OCI-LY7 (cell line): ENCODE measurements at regions not wholly inside any gene's neighbourhood (a gene's known extent, or its start where the extent isn't known, plus 50 kb on each side); places are given as distances from the start of the nearest gene placed in this dataset.

ENCODE experiments used
- BruUV-seq: library from RNA; stranded (reverse); fragments of 400-500 nt; replicated peaks from 2 replicates; lab custom pipeline; 2021; lab: Mats Ljungman, UMichigan
- CTCF ChIA-PET: fragments of 300-600 bp; sonication (Branson Sonifier 250); formaldehyde crosslinking; loops from one replicate; lab custom pipeline; 2022; ENCODE audit warnings: antibody characterized with exemption; ENCODE audit not compliant: unreplicated experiment; lab: Charles Lee
- POLR2A ChIA-PET: fragments of 300-600 bp; sonication (Branson Sonifier 250); formaldehyde crosslinking; loops from one replicate; lab custom pipeline; 2022; ENCODE audit warnings: antibody characterized with exemption; lab: Charles Lee
- DNase-seq: peaks from one replicate; pipeline ENCODE4 v3.0.0-alpha.2; 2015; ENCODE audit warnings: low spot score
- H2AFZ ChIP-seq: fragments of 200-600 bp; sonication (generic), shearing (Covaris generic); 2 replicates; pipeline ENCODE4 v1.6.1; 2014; ENCODE audit warnings: mild to moderate bottlenecking, antibody characterized with exemption, low read length, moderate library complexity
- H3K27ac ChIP-seq: fragments of 200-600 bp; sonication (generic); 2 replicates; pipeline ENCODE4 v1.5.1; 2014; ENCODE audit warnings: mixed run types, low read depth, mild to moderate bottlenecking, moderate library complexity, low read length, inconsistent platforms; ENCODE audit not compliant: poor library complexity, severe bottlenecking
- H3K36me3 ChIP-seq: fragments of 200-600 bp; sonication (generic); 2 replicates; pipeline ENCODE4 v1.6.1; 2014; ENCODE audit warnings: mild to moderate bottlenecking, antibody characterized with exemption, low read length, moderate library complexity, mixed read lengths; ENCODE audit not compliant: insufficient read depth
- H3K4me1 ChIP-seq: fragments of 200-600 bp; sonication (generic); 2 replicates; pipeline ENCODE4 v1.5.1; 2014; ENCODE audit warnings: mild to moderate bottlenecking, low read length; ENCODE audit not compliant: insufficient read depth, poor library complexity, severe bottlenecking
- H3K4me2 ChIP-seq: fragments of 200-600 bp; sonication (generic); 2 replicates; pipeline ENCODE4 v1.6.1; 2014; ENCODE audit warnings: mild to moderate bottlenecking, low read length
- H3K4me3 ChIP-seq: fragments of 200-600 bp; sonication (generic); 2 replicates; pipeline ENCODE4 v1.5.1; 2014; ENCODE audit warnings: mild to moderate bottlenecking, low read depth, low read length; ENCODE audit not compliant: poor library complexity, severe bottlenecking
- H3K79me2 ChIP-seq: fragments of 200-600 bp; sonication (generic); 2 replicates; pipeline ENCODE4 v1.6.1; 2016; ENCODE audit warnings: low read depth, mild to moderate bottlenecking, low read length, moderate library complexity, mixed read lengths; ENCODE audit not compliant: insufficient read depth
- H3K9me2 ChIP-seq: fragments of 200-600 bp; sonication (generic); 2 replicates; pipeline ENCODE4 v1.6.1; 2016; ENCODE audit warnings: mild to moderate bottlenecking, low read length, mixed read lengths; ENCODE audit not compliant: insufficient read depth
- H3K9me3 ChIP-seq: fragments of 200-600 bp; sonication (generic); 2 replicates; pipeline ENCODE4 v1.6.1; 2014; ENCODE audit warnings: mild to moderate bottlenecking, mixed run types, low read length, mixed read lengths
- H4K20me1 ChIP-seq: fragments of 200-600 bp; sonication (generic); 2 replicates; pipeline ENCODE4 v1.6.1; 2014; ENCODE audit warnings: mild to moderate bottlenecking, antibody characterized with exemption, low read length, moderate library complexity, mixed read lengths; ENCODE audit not compliant: insufficient read depth
- EZH2phosphoT487 ChIP-seq: fragments of 200-600 bp; sonication (generic); IDR thresholded peaks from 2 replicates; pipeline ENCODE4 v1.6.1; 2018; ENCODE audit warnings: low read depth, borderline replicate concordance, mild to moderate bottlenecking, mixed run types, antibody characterized with exemption, low read length, moderate library complexity, mixed read lengths
- intact Hi-C: fragments of 100-400 bp; cut with micrococcal nuclease; formaldehyde crosslinking; loops from one replicate; pipeline ENCODE4 v1.10.0; 2022; ENCODE audit not compliant: unreplicated experiment
- TF ChIP-seq, protein P1 (sequence below): fragments of 200-600 bp; sonication (generic); conservative IDR thresholded peaks from 2 replicates; pipeline ENCODE4 v1.5.1; 2014; ENCODE audit warnings: mild to moderate bottlenecking, antibody characterized with exemption, low read length, moderate library complexity, mixed read lengths

DNA sequence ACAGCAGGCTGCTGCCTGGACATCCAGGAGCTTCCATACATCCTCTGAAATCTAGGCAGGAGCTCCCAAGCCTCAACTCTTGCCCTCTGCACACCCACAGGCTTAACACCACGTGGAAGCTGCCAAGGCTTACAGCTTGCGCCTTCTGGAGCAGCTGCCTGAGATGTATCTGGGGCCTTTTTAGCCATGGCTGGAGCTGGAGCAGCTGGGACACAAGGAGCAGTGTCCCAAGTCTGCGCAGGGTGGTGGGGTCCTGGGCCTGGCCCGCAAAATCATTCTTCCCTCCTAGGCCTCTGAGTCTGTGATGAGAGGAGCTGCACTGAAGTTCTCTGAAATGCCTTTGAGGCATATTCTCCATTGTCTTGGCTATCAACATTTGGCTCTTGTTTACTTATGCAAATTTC is 255.0 kb downstream of the DLL1 start:
- no peaks in the 10 kb centered on the region for H3K9me2 ChIP-seq
- BruUV-seq = no TSS peak
- no peak overlapping the region for H2AFZ ChIP-seq
- DNase-seq = no peak
- no peaks in the 10 kb centered on the region for H3K79me2 ChIP-seq
- H3K27ac ChIP-seq = no peak overlapping the region
- no peaks in the 10 kb centered on the region for H4K20me1 ChIP-seq
- no peaks in the 10 kb centered on the region for H3K9me3 ChIP-seq
- no peaks in the 10 kb centered on the region for H3K36me3 ChIP-seq
- H3K4me3 ChIP-seq = no peak overlapping the region
- no peak for TF ChIP-seq EZH2phosphoT487
- TF ChIP-seq, protein P1, sequence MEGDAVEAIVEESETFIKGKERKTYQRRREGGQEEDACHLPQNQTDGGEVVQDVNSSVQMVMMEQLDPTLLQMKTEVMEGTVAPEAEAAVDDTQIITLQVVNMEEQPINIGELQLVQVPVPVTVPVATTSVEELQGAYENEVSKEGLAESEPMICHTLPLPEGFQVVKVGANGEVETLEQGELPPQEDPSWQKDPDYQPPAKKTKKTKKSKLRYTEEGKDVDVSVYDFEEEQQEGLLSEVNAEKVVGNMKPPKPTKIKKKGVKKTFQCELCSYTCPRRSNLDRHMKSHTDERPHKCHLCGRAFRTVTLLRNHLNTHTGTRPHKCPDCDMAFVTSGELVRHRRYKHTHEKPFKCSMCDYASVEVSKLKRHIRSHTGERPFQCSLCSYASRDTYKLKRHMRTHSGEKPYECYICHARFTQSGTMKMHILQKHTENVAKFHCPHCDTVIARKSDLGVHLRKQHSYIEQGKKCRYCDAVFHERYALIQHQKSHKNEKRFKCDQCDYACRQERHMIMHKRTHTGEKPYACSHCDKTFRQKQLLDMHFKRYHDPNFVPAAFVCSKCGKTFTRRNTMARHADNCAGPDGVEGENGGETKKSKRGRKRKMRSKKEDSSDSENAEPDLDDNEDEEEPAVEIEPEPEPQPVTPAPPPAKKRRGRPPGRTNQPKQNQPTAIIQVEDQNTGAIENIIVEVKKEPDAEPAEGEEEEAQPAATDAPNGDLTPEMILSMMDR = no peak
- CTCF ChIA-PET = no interaction called here
- no peaks in the 10 kb centered on the region for H3K4me1 ChIP-seq
- no peak overlapping the region for H3K4me2 ChIP-seq
- intact Hi-C loops = no loop called here
- POLR2A ChIA-PET = no interaction called here

DNA sequence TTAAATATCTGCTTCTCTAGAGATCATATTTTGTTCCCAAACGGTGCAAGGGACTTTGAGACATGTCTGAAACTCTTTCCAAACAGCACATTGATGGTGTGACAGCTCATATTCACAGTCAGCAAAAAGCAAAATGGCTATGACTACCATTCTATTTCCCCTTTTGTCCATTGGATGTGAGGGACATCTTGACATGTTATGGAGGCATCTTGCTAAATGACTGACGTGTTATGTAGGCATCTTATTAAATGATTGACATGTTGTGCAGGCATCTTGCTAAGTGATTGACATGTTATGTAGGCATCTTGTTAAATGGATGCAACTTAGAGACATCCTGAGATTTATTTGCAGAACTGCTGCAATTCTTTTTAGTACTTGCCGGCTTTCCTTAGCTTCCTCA is 255.8 kb downstream of the DLL1 start:
- Histone ChIP-seq H3K4me1 (no peaks in the 10 kb centered on the region), H3K9me2 (no peaks in the 10 kb centered on the region), H2AFZ (no peak overlapping the region), H4K20me1 (no peaks in the 10 kb centered on the region), H3K27ac (no peak overlapping the region), H3K4me2 (no peak overlapping the region), H3K9me3 (no peaks in the 10 kb centered on the region), H3K36me3 (no peaks in the 10 kb centered on the region), H3K79me2 (no peaks in the 10 kb centered on the region), H3K4me3 (no peak overlapping the region)
- POLR2A ChIA-PET = no interaction called here
- no peak for DNase-seq
- intact Hi-C loops = no loop called here
- no peak for TF ChIP-seq EZH2phosphoT487
- TF ChIP-seq, protein P1 = no peak
- BruUV-seq = no TSS peak
- CTCF ChIA-PET = no interaction called here

DNA sequence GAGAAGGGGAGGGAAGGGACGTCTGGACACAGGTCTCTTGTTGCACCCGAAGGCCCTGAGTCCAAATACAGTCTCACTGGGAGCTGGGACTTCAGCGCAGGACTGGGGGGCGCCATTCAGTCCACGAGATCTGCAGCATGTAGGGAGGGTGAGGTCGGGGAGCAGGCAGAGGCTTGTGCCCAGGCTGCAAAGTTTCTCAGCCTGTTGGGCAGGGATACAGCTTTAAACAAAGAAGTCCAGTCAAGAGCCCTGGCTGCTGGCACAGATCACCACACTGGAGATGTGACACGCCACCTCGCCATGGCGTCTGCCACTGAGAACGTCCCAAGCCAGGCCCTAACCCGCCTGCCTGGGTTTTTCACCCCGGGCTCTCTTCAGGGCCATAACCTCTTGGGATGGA is 256.6 kb downstream of the DLL1 start:
- no peaks in the 10 kb centered on the region for H3K79me2 ChIP-seq
- intact Hi-C loops = no loop called here
- no TSS peak for BruUV-seq
- no peaks in the 10 kb centered on the region for H3K9me3 ChIP-seq
- H3K9me2 ChIP-seq = no peaks in the 10 kb centered on the region
- ChIA-PET POLR2A (no interaction called here), CTCF (no interaction called here)
- no peaks in the 10 kb centered on the region for H3K36me3 ChIP-seq
- H3K27ac ChIP-seq = no peak overlapping the region
- TF ChIP-seq EZH2phosphoT487 = no peak
- TF ChIP-seq, protein P1 = no peak
- no peaks in the 10 kb centered on the region for H3K4me1 ChIP-seq
- no peak overlapping the region for H3K4me3 ChIP-seq
- H2AFZ ChIP-seq = no peak overlapping the region
- DNase-seq = no peak
- H3K4me2 ChIP-seq = no peak overlapping the region
- H4K20me1 ChIP-seq = no peaks in the 10 kb centered on the region
